ENCODE measurements at regions not wholly inside any gene's neighbourhood (a gene's known extent, or its start where the extent isn't known, plus 50 kb on each side); places are given as distances from the start of the nearest gene placed in this dataset.

- no peak overlapping the region for H3K4me3 ChIP-seq (ENCODE audit: low read length)
- ChIA-PET CTCF (no interaction called here), POLR2A (interaction anchor here (0.6 to 0.9 kb wide), 2 partner anchors 51 to 87 kb away, joined by 3 read pairs; no protein-coding TSS in a partner anchor)
- TF ChIP-seq CTCF (IDR thresholded peaks at IDR 0.05), result no peak
- H3K4me1 ChIP-seq (ENCODE audit: insufficient read depth, low read length), result no peaks in the 10 kb centered on the region
- Mint-ChIP-seq H3K4me1 (ENCODE audit: low read depth) (no peaks in the 10 kb centered on the region), H3K9me3 (no peaks in the 10 kb centered on the region), H3K4me3 (no peak overlapping the region), H3K27ac (no peak overlapping the region), H3K36me3 (ENCODE audit: low read depth) (no peaks in the 10 kb centered on the region), H3K27me3 (no peaks in the 10 kb centered on the region)
- no peaks in the 10 kb centered on the region for H3K36me3 ChIP-seq (ENCODE audit: insufficient read depth, low read length)
- ATAC-seq (ENCODE audit: poor library complexity) (no peak), DNase-seq (no peak)
- H3K27me3 ChIP-seq (ENCODE audit: control insufficient read depth in 1 of 2, insufficient read depth in 2 of 2, low read length in 2 of 2), result no peaks in the 10 kb centered on the region
- no peaks in the 10 kb centered on the region for H3K9me3 ChIP-seq (ENCODE audit: control insufficient read depth in 1 of 2, insufficient read depth in 1 of 2, low read length in 2 of 2)
- H3K27ac ChIP-seq (ENCODE audit: low read depth in 1 of 2, low read length in 2 of 2), result no peak overlapping the region
- intact Hi-C loops (cut with DNase I, micrococcal nuclease), result no loop called here
Measured at GRCh38 chr13:75920536-75920935, 284.4 kb downstream of the LMO7 start.

DNA sequence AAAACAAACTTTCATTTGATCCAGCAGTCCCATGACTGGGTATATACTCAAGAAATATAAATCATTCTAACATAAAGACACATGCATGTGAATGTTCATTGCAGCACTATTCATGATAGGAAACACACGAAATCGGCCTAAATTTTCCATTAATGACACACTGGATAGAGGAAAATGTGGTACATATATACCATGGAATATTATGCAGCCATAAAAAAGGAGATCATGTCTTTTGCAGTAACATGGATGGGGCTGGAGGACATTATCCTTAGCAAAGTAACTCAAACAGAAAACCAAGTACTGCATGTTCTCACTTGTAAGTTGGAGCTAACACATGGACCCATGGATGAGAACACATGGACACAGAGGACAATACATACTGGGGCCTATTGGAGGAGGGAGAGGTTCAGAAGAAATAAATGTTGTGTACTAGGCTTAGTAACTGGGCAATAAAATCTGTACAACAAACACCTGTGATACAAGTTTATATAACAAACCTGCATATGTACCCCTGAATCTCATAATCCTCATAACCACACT is 283.6 kb downstream of the LMO7 start:
- Histone ChIP-seq H3K9me3 (ENCODE audit: control insufficient read depth in 1 of 2, insufficient read depth in 1 of 2, low read length in 2 of 2) (no peaks in the 10 kb centered on the region), H3K27me3 (ENCODE audit: control insufficient read depth in 1 of 2, insufficient read depth in 2 of 2, low read length in 2 of 2) (no peaks in the 10 kb centered on the region), H3K27ac (ENCODE audit: low read depth in 1 of 2, low read length in 2 of 2) (no peak overlapping the region), H3K4me1 (ENCODE audit: insufficient read depth, low read length) (no peaks in the 10 kb centered on the region), H3K36me3 (ENCODE audit: insufficient read depth, low read length) (no peaks in the 10 kb centered on the region), H3K4me3 (ENCODE audit: low read length) (no peak overlapping the region)
- H3K4me1 Mint-ChIP-seq (ENCODE audit: low read depth), result no peaks in the 10 kb centered on the region
- no peak for ATAC-seq (ENCODE audit: poor library complexity)
- no peak overlapping the region for H3K27ac Mint-ChIP-seq
- no peaks in the 10 kb centered on the region for H3K36me3 Mint-ChIP-seq (ENCODE audit: low read depth)
- no peak overlapping the region for H3K4me3 Mint-ChIP-seq
- intact Hi-C loops (cut with DNase I, micrococcal nuclease), result no loop called here
- H3K27me3 Mint-ChIP-seq, result no peaks in the 10 kb centered on the region
- DNase-seq, result no peak
- H3K9me3 Mint-ChIP-seq, result no peaks in the 10 kb centered on the region
- ChIA-PET CTCF (no interaction called here), POLR2A (interaction anchor here (0.9 kb wide), 1 partner anchor 88 kb away, joined by 3 read pairs; no protein-coding TSS in a partner anchor)
- TF ChIP-seq CTCF (IDR thresholded peaks at IDR 0.05), result no peak

DNA sequence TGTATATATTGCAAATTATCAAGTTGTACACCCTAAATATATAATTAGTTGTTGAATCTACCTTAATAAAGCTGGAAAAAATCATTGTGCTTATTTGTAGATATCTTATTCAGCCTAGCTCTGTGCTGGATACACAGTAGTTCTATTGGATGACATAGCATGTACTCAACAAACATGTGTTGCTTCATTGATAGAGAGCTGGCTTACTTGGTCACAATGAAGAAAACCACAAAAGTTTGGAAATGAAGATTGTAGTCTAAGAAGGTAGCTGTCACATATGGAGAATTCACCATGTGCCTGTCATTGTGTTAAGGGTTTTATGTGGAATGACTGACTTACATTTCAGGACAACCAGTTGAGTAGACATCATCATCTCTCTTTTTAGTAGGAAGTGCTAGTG is 278.9 kb downstream of the LMO7 start:
- no peak for TF ChIP-seq CTCF (IDR thresholded peaks at IDR 0.05)
- no peak for ATAC-seq (ENCODE audit: poor library complexity)
- Mint-ChIP-seq H3K27me3 (no peaks in the 10 kb centered on the region), H3K4me1 (ENCODE audit: low read depth) (no peaks in the 10 kb centered on the region), H3K9me3 (no peaks in the 10 kb centered on the region), H3K4me3 (no peak overlapping the region), H3K36me3 (ENCODE audit: low read depth) (no peaks in the 10 kb centered on the region), H3K27ac (no peak overlapping the region)
- CTCF ChIA-PET, result no interaction called here
- Histone ChIP-seq H3K9me3 (ENCODE audit: control insufficient read depth in 1 of 2, insufficient read depth in 1 of 2, low read length in 2 of 2) (no peaks in the 10 kb centered on the region), H3K27me3 (ENCODE audit: control insufficient read depth in 1 of 2, insufficient read depth in 2 of 2, low read length in 2 of 2) (no peaks in the 10 kb centered on the region), H3K36me3 (ENCODE audit: insufficient read depth, low read length) (no peaks in the 10 kb centered on the region), H3K4me3 (ENCODE audit: low read length) (no peak overlapping the region), H3K27ac (ENCODE audit: low read depth in 1 of 2, low read length in 2 of 2) (no peak overlapping the region), H3K4me1 (ENCODE audit: insufficient read depth, low read length) (no peaks in the 10 kb centered on the region)
- POLR2A ChIA-PET, result no interaction called here
- no peak for DNase-seq
- intact Hi-C loops (cut with DNase I, micrococcal nuclease), result no loop called here
